ENCODE measurements at regions not wholly inside any gene's neighbourhood (a gene's known extent, or its start where the extent isn't known, plus 50 kb on each side); places are given as distances from the start of the nearest gene placed in this dataset.

GRCh38 chr1:115893545-115893944 lies 52.6 kb upstream of the NHLH2 start:
- no peak for DNase-seq
- intact Hi-C loops (cut with DNase I): no loop called here

- no peak for DNase-seq
- intact Hi-C loops (cut with DNase I): no loop called here
Observed at GRCh38 chr1:115898020-115898419, 57.1 kb upstream of the NHLH2 start.

GRCh38 chr1:115900856-115901255 lies 59.9 kb upstream of the NHLH2 start:
- intact Hi-C loops (cut with DNase I): no loop called here
- no peak for DNase-seq

GRCh38 chr1:115906627-115907026 lies 65.7 kb upstream of the NHLH2 start:
- intact Hi-C loops (cut with DNase I): no loop called here
- DNase-seq: no peak

GRCh38 chr1:115907092-115907491 lies 66.2 kb upstream of the NHLH2 start:
- DNase-seq: no peak
- intact Hi-C loops (cut with DNase I): no loop called here

GRCh38 chr1:115908565-115909274 lies 67.6 kb upstream of the SLC22A15 start:
- intact Hi-C loops (cut with DNase I): no loop called here
- DNase-seq: peak in 2 of 10 donors; percentile 12 to 24

GRCh38 chr1:115910231-115910630 lies 66.1 kb upstream of the SLC22A15 start:
- no peak for DNase-seq
- intact Hi-C loops (cut with DNase I): no loop called here

- intact Hi-C loops (cut with DNase I): no loop called here
- no peak for DNase-seq
Observed at GRCh38 chr1:115911294-115911693, 65.0 kb upstream of the SLC22A15 start.

GRCh38 chr1:115912116-115912515 lies 64.2 kb upstream of the SLC22A15 start:
- DNase-seq: no peak
- intact Hi-C loops (cut with DNase I): no loop called here

GRCh38 chr1:115922801-115923200 lies 53.5 kb upstream of the SLC22A15 start:
- DNase-seq: no peak
- intact Hi-C loops (cut with DNase I): no loop called here

GRCh38 chr1:115924770-115925169 lies 51.5 kb upstream of the SLC22A15 start:
- no peak for DNase-seq
- intact Hi-C loops (cut with DNase I): no loop called here

GRCh38 chr1:115925467-115925866 lies 50.8 kb upstream of the SLC22A15 start:
- intact Hi-C loops (cut with DNase I): no loop called here
- no peak for DNase-seq
